ENCODE measurements at regions not wholly inside any gene's neighbourhood (a gene's known extent, or its start where the extent isn't known, plus 50 kb on each side); places are given as distances from the start of the nearest gene placed in this dataset.

DNA sequence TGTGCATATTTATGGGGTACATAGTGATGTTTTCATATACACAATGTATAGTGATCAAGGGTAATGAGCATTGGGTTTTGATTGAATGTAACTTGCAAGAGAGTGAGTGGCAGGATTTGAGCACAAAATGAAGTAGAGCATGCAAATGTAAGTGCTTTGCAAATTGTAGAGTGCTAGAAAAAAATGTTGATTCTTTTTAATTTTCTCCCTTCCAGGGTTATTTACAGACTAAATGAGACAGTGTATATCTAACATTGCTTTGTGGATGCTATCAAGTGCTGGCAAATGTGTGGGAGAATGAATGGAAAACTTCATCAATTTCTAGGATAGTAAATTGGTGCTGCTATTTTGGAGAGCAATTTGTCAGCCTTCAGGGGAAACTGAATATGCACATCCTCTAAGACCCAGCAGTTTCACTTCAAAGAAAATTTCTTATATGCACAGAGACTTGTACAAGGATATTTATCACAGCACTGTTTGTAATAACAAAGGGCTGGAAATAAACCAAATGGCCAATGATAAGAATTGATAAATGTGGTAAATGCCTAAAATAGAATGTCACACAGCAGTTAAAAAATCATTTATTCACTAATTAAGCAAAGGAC is 120.6 kb upstream of the PLPP4 start:
- FAIRE-seq (no peak), ATAC-seq (no peak), DNase-seq (ENCODE audit: extremely low read depth in 1 of 4, low spot score in 3 of 4) (no peak)
- no TSS peak for BruUV-seq (replicated peaks)
- POLR2A ChIA-PET: interaction anchor here (1.0 kb wide), 1 partner anchor 39 kb away, joined by 4 read pairs; no protein-coding TSS in a partner anchor
- Histone ChIP-seq H3K9me1 (ENCODE audit: control insufficient read depth, insufficient read depth, low read length) (no peaks in the 10 kb centered on the region), H3K4me3 (no peak overlapping the region), H3K4me2 (ENCODE audit: insufficient read depth, low read length) (no peak overlapping the region), H4K20me1 (replicated peaks; ENCODE audit: control insufficient read depth, insufficient read depth, low read length) (no peaks in the 10 kb centered on the region), H3K9me3 (replicated peaks; ENCODE audit: control insufficient read depth, insufficient read depth, low read depth, low read length) (no peaks in the 10 kb centered on the region), H3K27ac (ENCODE audit: extremely low read depth, low read depth, low read length) (no peak overlapping the region), H2AFZ (ENCODE audit: low read depth, low read length) (no peak overlapping the region), H3K79me2 (ENCODE audit: control insufficient read depth, insufficient read depth, low read length) (no peaks in the 10 kb centered on the region), H3K4me1 (replicated peaks in 1 of 2; ENCODE audit: control insufficient read depth in 2 of 2, insufficient read depth in 2 of 2, low read length in 2 of 2) (no peaks in the 10 kb centered on the region), H3K27me3 (ENCODE audit: control insufficient read depth in 2 of 2, insufficient read depth in 2 of 2, low read length in 2 of 2) (no peaks in the 10 kb centered on the region), H3K36me3 (ENCODE audit: control insufficient read depth, insufficient read depth, low read length) (no peaks in the 10 kb centered on the region), H3K9ac (ENCODE audit: insufficient read depth in 1 of 2, low read depth in 2 of 2, low read length in 2 of 2) (no peak overlapping the region)
- CTCF ChIA-PET (ENCODE audit: low intra/inter-chr PET ratio): interaction anchor here (1.1 kb wide), 1 partner anchor 585 kb away, joined by 3 read pairs; no protein-coding TSS in a partner anchor
- TF ChIP-seq ZNF75A (CRISPR knock-in tag; IDR thresholded peaks at IDR 0.05): no peak
- intact Hi-C loops (cut with micrococcal nuclease) (loop anchor here (5.0 kb wide), 1 partner anchor 649 kb away; no protein-coding TSS in a partner anchor), in situ Hi-C loops (cut with MboI) (no loop called here)

DNA sequence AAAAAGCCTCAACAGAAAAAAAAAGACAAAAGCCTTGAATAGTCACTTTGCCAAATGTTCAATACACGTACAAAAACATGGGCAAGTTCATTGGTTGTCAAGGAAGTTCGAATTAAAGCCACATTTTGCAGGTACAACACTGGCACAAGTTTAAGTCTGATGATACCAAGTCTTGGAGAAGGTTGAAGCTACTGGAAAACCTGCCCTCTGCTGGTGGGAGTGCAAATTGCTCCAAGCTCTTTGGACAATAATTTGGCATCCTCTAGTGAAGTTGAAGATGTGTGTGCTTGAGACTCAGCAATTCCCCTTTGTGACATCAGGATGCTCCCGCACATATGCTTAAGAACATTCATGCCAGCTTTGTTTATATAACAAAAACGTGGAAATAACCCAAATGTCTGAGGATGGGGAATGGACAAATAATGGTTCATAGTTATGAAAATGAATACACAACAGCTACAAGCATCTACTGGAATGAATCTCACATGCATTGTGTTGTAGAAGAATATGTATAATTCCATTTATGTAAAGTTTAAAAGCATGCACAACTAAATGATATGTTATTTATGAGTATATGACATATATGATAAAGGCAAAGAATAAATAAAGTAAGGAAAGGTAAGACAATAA is 120.0 kb upstream of the PLPP4 start:
- H3K79me2 ChIP-seq (ENCODE audit: control insufficient read depth, insufficient read depth, low read length): no peaks in the 10 kb centered on the region
- intact Hi-C loops (cut with micrococcal nuclease): loop anchor here (5.0 kb wide), 1 partner anchor 650 kb away; no protein-coding TSS in a partner anchor
- ChIA-PET POLR2A (interaction anchor here (1.0 kb wide), 1 partner anchor 39 kb away, joined by 4 read pairs; no protein-coding TSS in a partner anchor), CTCF (ENCODE audit: low intra/inter-chr PET ratio) (interaction anchor here (1.1 kb wide), 1 partner anchor 586 kb away, joined by 3 read pairs; no protein-coding TSS in a partner anchor)
- no peaks in the 10 kb centered on the region for H3K9me1 ChIP-seq (ENCODE audit: control insufficient read depth, insufficient read depth, low read length)
- H3K4me1 ChIP-seq (replicated peaks in 1 of 2; ENCODE audit: control insufficient read depth in 2 of 2, insufficient read depth in 2 of 2, low read length in 2 of 2): no peaks in the 10 kb centered on the region
- no peaks in the 10 kb centered on the region for H3K27me3 ChIP-seq (ENCODE audit: control insufficient read depth in 2 of 2, insufficient read depth in 2 of 2, low read length in 2 of 2)
- H3K4me3 ChIP-seq: no peak overlapping the region
- DNase-seq (ENCODE audit: extremely low read depth in 1 of 4, low spot score in 3 of 4) (peak; percentile 11 to 41 (median 24)), FAIRE-seq (peak; percentile 80), ATAC-seq (0 out of 3 replicates have a peak, but pooled peaks have one; percentile 49)
- H3K27ac ChIP-seq (ENCODE audit: extremely low read depth, low read depth, low read length): no peak overlapping the region
- no peaks in the 10 kb centered on the region for H3K9me3 ChIP-seq (replicated peaks; ENCODE audit: control insufficient read depth, insufficient read depth, low read depth, low read length)
- 0% methylated on average over 4 of the region's 4 CpGs for WGBS (ENCODE audit: insufficient coverage, low coverage, missing lambda C conversion rate)
- H3K36me3 ChIP-seq (ENCODE audit: control insufficient read depth, insufficient read depth, low read length): no peaks in the 10 kb centered on the region
- no peaks in the 10 kb centered on the region for H4K20me1 ChIP-seq (replicated peaks; ENCODE audit: control insufficient read depth, insufficient read depth, low read length)
- no peak overlapping the region for H3K4me2 ChIP-seq (ENCODE audit: insufficient read depth, low read length)
- H2AFZ ChIP-seq (ENCODE audit: low read depth, low read length): no peak overlapping the region
- in situ Hi-C loops (cut with MboI): no loop called here
- no TSS peak for BruUV-seq (replicated peaks)
- H3K9ac ChIP-seq (ENCODE audit: insufficient read depth in 1 of 2, low read depth in 2 of 2, low read length in 2 of 2): no peak overlapping the region
- TF ChIP-seq SLC30A9 (CRISPR knock-in tag; IDR thresholded peaks at IDR 0.05): no peak
- TF ChIP-seq CHD1 (IDR thresholded peaks at IDR 0.05; ENCODE audit: low read length): no peak
- TF ChIP-seq KDM4B (IDR thresholded peaks at IDR 0.05; ENCODE audit: borderline replicate concordance in 2 of 2, low read depth in 1 of 2): no peak
- peak; percentile 38 to 62 for TF ChIP-seq RAD21 (CRISPR knock-in tag; conservative IDR thresholded peaks at IDR 0.05 in 1 of 2, IDR thresholded peaks at IDR 0.05 in 1 of 2)
- no peak for TF ChIP-seq NCOR1 (IDR thresholded peaks at IDR 0.05)
- TF ChIP-seq IFI16 (CRISPR knock-in tag; IDR thresholded peaks at IDR 0.05): no peak
- TF ChIP-seq ERF (CRISPR knock-in tag; IDR thresholded peaks at IDR 0.05): no peak
- TF ChIP-seq, protein P1, sequence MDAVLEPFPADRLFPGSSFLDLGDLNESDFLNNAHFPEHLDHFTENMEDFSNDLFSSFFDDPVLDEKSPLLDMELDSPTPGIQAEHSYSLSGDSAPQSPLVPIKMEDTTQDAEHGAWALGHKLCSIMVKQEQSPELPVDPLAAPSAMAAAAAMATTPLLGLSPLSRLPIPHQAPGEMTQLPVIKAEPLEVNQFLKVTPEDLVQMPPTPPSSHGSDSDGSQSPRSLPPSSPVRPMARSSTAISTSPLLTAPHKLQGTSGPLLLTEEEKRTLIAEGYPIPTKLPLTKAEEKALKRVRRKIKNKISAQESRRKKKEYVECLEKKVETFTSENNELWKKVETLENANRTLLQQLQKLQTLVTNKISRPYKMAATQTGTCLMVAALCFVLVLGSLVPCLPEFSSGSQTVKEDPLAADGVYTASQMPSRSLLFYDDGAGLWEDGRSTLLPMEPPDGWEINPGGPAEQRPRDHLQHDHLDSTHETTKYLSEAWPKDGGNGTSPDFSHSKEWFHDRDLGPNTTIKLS (IDR thresholded peaks at IDR 0.05; ENCODE audit: borderline replicate concordance, low read depth): no peak
- no peak for TF ChIP-seq JUND (IDR thresholded peaks at IDR 0.05; ENCODE audit: borderline replicate concordance, low read depth, low read length)
- TF ChIP-seq JUND (tag; IDR thresholded peaks at IDR 0.05; ENCODE audit: borderline replicate concordance, low read depth, low read length): no peak
- no peak for TF ChIP-seq BCL6 (CRISPR knock-in tag; IDR thresholded peaks at IDR 0.05)
